GM19239 (cell line): ENCODE measurements at regions not wholly inside any gene's neighbourhood (a gene's known extent, or its start where the extent isn't known, plus 50 kb on each side); places are given as distances from the start of the nearest gene placed in this dataset.
"Not testable (repeated sequence)": the region's sequence is repeated elsewhere in the genome, so short reads cannot be mapped to it uniquely, and the experiment has no call there.

ENCODE experiments used
- DNase-seq: peaks from one replicate; pipeline ENCODE4 v3.0.0; 2011; ENCODE audit warnings: low spot score; ENCODE audit not compliant: insufficient read length
- FAIRE-seq: peaks from 2 replicates; lab custom pipeline; 2011; peaks lifted over from hg19 to GRCh38; lab: Jason Lieb, UNC

DNA sequence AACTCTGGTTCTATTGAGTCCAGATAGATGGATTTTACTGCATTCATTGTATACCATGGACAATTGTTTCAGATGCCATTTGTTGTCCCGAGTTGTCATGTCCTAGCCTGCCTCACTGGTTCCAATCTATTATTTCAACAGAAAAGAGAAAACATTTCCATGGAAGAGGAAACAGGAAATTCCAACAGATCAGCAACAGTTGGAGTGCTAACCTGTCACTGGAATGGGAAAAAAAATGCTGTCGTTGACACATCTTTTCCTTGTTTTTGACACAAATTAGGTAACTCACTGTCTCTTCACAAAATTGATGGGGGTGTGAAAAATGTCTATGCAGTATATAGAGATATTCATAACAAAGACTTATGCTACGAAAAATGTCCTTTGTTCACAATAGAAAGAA, 432.0 kb upstream of the TBL1XR1 start:
- no peak for FAIRE-seq
- no peak for DNase-seq

- no peak for DNase-seq
- no peak for FAIRE-seq
Observed at GRCh38 chr3:177633671-177634207, 436.5 kb upstream of the TBL1XR1 start.

- not testable (repeated sequence) for DNase-seq, FAIRE-seq
Observed at GRCh38 chr3:177635601-177636106, 438.4 kb upstream of the TBL1XR1 start.

GRCh38 chr3:177640319-177640965, 443.2 kb upstream of the TBL1XR1 start:
- DNase-seq (no peak), FAIRE-seq (no peak)

- DNase-seq, result no peak
- no peak for FAIRE-seq
Observed at GRCh38 chr3:177641206-177641605, 443.9 kb upstream of the TBL1XR1 start.

GRCh38 chr3:177642042-177642803, 444.9 kb upstream of the TBL1XR1 start:
- FAIRE-seq, result no peak
- DNase-seq, result no peak

DNA sequence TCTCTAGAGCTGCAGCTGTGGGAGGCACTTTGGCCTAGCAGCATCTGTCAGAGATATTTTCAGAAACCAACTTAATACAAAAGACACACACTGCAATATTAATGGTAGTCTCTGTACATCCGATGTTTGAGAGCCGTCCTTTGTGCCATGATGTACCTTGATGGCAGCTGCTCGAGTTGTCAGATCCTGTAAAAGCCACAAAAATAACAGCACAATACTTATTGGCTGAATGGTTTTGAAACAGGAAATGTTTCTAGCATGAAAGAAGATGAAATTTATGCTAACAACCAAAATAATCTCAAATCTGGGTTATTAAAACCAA, 445.5 kb upstream of the TBL1XR1 start:
- FAIRE-seq, result no peak
- DNase-seq, result no peak

GRCh38 chr3:177646749-177647148, 449.5 kb upstream of the TBL1XR1 start:
- DNase-seq, result no peak
- peak; percentile 48 for FAIRE-seq

GRCh38 chr3:177647341-177647740, 450.1 kb upstream of the TBL1XR1 start:
- DNase-seq (no peak), FAIRE-seq (no peak)

DNA sequence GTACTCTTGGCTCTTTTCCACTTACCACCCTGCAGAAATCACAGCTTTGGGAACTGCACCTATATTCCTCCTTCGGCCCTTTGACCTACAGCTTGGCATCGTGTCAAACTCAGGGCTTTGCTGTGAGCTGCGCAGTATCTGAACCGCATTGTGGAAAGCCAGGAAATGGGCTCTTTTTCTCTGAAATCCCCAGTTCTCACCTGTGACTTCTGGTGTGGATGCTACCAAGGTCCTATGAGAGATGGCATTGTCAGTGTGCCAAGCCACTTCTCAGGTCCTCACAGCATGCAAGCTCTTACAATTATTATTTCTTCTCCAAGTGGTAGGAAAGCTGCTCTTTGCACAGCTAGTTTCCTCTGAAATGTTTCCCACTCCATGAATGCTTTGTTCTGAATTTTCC, 450.6 kb upstream of the TBL1XR1 start:
- FAIRE-seq, result no peak
- no peak for DNase-seq

DNA sequence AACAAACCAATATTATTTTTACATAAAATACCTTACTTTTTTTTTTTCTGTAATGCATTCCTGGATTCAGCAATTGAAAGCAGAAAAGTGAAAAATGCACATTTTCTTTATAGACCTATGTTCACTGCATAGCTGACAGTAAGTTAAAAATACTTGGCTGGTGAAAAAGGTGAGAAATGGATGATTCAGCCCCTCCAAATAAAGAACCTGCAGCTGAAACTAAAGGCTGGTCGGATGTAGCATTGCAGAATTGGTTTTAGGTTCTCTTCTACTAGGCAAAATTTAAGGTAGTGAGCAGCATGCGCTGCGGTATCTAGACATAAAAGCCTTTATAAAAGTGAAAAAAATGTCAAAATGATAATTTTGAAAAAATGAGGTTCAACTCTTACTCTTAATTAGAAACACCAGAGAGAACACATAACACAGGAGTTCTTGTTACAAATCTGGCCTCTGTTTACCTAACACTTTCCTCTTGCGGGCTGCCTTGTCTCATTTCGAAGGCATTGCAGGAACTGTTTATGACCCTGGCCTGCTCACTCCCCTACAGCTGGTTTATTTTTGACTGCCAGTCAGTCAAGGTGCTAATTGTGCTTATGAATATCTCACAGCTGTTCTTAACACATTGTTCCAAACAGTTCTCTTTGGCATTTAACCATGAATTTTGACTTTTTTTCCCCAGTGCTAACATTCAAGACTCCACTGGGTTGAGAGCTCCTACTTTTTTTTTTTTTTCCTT, 455.4 kb upstream of the TBL1XR1 start:
- no peak for FAIRE-seq

DNA sequence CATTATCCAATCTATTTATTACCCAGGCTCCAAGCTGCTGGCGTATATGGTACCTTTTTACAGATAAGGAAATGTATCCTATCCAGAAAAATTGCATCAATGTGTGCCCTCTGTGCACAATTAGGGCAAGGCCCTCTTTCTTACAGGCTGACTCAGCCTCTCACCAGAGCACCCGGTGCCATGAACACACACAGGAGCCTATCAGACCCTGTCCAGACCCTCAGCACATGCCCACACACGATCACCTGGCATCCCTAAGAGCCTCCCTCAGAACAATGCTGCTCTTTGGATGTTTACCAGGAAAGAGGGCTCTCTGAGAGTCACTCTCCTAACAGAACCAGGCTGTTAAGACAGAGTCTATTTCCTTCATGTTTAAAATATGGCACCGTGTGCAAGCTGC, 460.0 kb upstream of the TBL1XR1 start:
- no peak for FAIRE-seq
- no peak for DNase-seq

More for the DNA sequence above, 455.4 kb upstream of the TBL1XR1 start:
- DNase-seq, result no peak

GRCh38 chr3:177658354-177658753, 461.1 kb upstream of the TBL1XR1 start:
- FAIRE-seq, result no peak
- no peak for DNase-seq

- not testable (repeated sequence) for FAIRE-seq, DNase-seq
Observed at GRCh38 chr3:177664380-177665103, 467.3 kb upstream of the TBL1XR1 start.

DNA sequence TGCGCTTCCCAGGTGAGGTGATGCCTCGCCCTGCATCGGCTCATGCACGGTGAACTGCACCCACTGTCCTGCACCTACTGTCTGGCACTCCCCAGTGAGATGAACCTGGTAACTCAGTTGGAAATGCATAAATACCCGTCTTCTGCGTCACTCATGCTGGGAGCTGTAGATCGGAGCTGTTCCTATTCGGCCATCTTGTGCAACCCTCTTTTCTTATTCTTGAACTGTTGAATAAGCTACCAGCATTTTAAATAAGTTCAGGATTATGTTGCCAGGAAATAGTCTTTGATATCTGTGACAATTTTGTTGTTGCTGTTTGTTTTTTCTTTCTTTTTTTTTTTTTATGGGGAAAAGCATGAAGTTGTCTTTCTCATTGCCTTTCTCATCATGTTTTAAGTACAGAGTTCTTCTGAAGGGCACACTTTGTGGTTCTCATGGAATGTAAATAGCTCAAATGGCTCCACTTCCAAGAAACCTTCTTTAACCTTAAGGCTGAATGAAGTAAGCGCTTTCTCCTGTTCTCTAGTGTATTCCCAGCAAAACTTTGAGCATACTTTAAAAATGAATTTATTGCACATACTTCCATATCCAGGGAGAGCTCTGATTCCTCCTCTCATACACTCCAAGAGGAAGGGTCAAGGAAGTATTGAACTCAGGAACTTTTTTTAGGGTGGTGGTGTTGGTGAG, 468.0 kb upstream of the TBL1XR1 start:
- DNase-seq (no peak), FAIRE-seq (no peak)

DNA sequence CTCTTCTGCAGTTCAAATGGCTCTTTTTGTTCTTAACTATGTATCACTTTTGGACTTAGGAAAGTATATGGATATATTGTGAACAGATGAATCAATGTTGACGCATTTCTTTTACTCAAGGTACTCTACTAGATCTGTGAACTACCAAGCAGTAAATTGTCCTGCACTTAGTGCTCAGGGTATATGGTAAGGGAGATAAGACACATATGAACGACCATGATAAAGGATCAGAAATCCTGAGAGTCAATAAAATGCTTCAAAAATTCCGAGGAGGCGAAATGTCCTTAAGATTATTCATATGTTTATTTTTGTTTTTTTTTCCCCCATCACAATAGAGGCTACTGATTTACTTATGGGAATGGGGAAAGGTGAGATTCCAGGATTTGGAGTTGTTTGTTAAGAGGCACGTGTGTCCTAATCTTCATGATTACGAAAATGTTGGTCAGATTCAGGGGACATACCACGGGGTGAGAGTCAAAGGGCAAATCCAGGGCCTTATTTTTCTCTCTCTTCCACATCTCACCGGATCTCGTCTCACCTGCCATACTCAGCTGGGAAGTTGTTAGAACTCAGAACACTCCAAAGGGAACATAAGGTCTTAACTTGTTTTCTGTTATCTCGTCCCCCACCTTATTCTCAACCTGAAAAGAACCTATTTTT, 475.1 kb upstream of the TBL1XR1 start:
- DNase-seq (no peak), FAIRE-seq (no peak)

GRCh38 chr3:177673112-177673914, 476.0 kb upstream of the TBL1XR1 start:
- FAIRE-seq, result no peak
- no peak for DNase-seq

GRCh38 chr3:177674186-177674585, 476.9 kb upstream of the TBL1XR1 start:
- DNase-seq, result no peak
- no peak for FAIRE-seq
